HG02870 (cell line): ENCODE measurements at regions not wholly inside any gene's neighbourhood (a gene's known extent, or its start where the extent isn't known, plus 50 kb on each side); places are given as distances from the start of the nearest gene placed in this dataset.
A peak's percentile ranks its signal among the peaks of the same experiment; 100 is the strongest.
"Not testable (repeated sequence)": the region's sequence is repeated elsewhere in the genome, so short reads cannot be mapped to it uniquely, and the experiment has no call there.

Experiments used
- ATAC-seq: cut with Tn5 transposase; IDR thresholded peaks from one replicate; pipeline ENCODE4 v1.9.1; 2021; ENCODE audit warnings: mild to moderate bottlenecking, moderate library complexity; ENCODE audit not compliant: unreplicated experiment

DNA sequence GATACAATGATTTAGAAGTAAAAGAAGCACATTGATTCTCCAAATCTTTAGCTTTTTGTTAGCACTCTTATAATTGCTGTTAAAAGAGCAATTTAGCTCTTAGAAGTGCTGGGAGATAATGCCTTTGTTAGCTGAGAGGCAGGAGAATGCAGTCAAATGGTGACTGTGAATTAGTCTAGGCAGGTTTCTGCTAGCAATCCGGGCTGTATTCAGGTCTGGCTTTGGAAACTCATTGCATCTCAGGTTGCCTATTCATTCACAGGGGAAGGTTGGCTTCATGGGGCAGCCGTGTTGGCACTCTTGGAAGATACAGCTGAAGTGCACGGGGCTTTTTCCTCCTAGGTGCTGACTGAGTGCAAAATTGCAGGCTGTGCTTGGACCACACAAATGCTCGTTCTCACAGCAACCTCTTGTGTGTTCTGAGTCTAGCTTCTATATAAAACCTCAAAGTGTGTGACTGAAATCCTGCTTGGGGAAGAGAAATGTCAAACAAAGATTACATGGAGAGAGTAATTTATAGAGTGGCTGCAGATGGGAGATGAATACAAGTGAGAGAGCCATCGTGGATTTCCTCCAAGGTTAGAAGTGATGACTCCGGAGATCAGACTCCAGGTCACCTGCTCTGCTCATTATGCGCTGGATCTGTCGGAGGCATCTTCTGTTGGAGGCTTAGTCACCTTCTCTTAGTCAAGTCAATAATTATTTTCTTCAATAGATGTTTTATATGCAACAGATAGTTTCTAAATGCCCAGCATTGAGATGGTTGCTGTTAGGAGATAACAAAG is 167.8 kb downstream of the PMAIP1 start:
- ATAC-seq, result no peak

DNA sequence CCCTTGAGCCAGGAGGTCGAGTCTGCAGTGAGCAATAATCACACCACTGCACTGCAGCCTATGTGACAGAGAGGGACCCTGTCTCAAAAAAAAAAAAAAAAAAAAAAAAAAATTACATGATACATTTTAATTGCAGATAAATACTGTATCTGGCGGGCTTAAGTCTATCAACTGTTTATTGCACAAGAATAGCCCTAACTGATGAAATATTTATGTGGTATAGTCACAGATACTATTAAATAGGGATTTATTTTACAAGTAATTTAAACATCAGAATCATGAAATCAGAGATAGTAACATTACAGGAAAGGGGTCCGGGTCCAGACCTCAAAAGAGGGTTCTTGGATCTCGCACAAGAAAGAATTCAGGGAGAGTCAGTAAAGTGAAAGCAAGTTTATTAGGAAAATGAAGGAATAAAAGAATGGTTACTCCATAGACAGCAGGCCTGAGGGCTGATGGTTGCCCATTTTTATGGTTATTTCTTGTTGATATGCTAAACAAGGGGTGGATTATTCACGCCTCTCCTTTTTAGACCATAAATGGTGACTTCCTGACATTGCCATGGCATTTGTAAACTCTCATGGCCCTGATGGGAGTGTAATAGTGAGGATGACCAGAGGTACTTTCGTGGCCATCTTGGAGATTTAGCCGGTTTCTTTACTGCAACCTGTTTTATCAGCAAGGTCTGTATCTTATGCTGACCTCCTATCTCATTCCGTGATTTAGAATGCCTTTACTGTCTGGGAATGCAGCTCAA is 166.6 kb downstream of the PMAIP1 start:
- no peak for ATAC-seq

DNA sequence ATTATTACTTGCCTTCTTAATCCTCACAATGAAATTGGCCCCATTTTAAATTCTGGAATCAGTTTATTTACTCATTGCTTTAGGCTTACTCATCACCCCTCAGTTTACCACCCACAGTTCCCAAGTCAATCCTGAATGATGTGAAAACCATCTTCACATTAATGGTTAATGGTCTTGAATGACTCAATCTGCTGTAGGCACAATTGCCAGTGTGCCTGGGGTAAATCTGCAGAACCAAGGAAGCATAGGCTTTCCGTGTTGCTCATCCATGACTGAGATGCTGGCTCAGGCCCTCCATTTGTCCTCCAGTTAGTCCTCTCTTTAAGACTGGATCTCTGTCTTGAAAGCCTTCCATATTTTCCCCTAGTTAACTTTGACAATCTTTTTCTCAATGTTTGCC is 164.5 kb downstream of the PMAIP1 start:
- ATAC-seq, result no peak

DNA sequence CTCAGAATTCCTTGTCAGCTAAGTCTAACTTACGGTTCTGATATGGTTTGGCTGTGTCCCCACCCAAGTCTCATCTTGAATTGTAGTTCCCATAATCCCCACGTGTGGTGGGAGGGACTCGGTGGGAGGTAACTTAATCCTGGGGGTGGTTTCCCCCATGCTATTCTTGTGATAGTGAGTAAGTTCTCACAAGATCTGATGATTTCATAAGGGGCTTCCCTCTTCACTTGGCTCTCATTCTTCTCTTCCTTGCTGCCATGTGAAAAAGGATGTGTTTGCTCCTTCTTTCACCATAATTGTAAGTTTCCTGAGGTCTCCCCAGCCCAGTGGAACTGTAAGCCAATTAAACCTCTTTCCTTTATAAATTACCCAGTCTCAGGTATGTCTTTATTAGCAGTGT is 163.0 kb downstream of the PMAIP1 start:
- not testable (repeated sequence) for ATAC-seq

DNA sequence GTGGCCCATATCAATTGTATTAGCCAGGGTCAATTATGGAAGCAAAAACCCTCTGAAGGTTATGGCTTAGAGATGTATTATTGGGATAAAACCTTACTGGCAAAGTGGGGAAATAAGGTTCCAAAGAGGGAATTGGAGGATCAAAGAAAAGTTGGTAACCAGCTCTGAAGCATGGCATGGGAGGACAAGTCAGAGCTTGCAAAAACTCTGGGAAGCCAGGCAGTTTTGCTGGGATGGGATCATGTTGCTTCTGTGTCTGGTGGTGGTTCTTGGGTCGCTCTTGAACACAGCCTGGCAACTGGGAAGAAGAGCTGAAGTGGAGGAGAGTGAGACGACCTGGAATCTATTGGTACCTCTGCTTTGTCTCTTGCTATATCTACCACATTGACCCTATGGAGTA is 162.6 kb downstream of the PMAIP1 start:
- ATAC-seq, result no peak

DNA sequence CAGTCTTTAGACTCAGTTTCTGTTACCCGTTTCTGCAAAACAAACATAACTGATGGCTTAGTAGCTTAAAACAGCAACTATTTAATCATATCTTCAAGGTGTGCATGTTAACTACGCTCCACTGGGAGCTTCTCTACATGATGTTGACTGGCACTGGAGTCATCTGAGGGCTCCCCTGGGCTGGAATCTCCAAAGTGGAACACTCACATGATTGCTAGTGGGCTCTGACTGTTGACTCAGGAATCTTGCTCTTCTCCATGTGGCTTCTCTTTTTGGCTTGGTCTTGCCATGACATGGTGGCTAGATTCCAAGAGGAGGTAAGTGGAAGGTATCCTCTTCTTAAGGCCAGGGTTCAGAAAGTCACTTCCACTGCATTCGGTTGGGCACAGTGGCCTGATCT is 160.8 kb downstream of the PMAIP1 start:
- no peak for ATAC-seq

DNA sequence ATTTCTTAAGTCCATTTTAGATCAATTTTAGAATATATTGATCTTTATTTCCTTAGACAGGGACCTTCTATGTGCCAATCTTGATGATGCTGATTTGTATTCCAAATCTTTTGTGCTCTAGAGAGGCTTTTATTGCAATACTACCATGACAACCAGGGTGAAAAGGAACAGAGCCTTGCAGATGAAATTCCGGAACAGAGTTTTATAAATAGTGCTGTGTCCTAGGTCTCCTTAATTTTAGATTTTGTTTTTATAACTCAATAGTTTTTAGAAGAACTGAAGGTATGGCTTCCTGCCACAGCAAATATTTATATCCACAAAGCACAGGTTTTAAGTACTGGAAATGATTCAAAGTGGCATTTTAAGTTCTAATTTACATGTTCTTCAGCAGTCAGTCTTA is 160.2 kb downstream of the PMAIP1 start:
- no peak for ATAC-seq

DNA sequence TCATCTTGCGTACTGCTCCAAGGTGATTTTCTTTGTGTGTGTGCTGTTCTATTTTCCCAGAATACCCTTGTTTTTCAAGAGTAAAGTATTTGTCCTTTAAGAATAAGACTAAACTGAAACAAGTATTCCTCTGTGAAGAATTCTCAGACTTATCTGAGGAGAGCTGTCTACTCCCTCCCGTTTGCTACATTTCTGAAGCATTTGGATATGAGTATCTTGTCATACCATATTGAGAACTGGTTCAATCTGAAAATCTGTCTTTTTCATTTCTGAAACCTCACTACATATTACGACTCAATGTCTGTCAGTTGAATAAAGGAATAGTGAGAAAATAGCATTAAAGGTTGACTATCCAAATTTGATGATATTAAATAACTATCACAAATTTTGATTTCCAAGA is 159.4 kb downstream of the PMAIP1 start:
- ATAC-seq, result no peak

DNA sequence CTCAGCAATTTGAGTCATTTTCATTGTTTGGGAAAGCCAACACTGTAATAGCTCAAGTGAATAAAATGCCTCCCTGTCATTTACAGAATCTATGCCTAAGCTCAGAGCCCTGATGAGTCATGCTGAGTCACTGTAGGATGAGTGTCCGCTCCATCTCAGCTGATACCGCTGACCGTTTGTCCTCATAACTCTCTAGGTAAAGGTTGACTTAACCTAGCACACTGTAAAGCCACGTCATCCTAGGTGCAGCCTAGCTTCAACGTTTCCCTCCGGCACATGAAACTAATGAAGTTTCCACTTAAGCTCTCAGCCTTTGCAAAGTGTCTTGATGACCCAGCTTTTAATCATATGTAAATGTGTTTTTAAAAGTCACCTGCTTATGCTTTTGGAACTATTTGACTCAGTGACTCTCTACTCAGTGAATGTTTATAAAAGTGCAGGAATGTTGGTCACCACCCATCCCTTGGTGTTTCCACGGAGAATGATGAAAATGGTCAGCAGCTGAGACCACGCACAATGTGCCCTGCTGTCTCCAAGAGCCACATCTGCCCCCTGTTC is 154.0 kb downstream of the PMAIP1 start:
- peak; percentile 46 for ATAC-seq

DNA sequence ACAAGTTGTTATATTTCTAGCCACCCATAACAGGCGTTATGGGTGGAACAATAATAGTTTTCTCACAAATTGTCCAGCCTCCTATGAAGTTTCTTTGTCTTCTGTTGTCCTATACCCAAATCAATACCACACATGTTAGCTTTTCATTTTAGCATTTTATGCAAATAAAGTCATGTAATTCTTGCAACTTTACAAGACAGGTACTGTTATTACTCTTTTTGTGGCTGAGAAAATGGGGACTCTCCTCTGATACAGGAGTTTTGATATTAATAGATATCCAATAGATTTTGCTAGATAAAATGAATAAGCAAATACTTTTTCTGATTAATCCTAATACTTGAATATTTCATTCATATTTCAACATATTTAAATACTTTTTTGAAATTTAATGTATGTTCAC is 151.0 kb downstream of the PMAIP1 start:
- peak; percentile 39 for ATAC-seq

DNA sequence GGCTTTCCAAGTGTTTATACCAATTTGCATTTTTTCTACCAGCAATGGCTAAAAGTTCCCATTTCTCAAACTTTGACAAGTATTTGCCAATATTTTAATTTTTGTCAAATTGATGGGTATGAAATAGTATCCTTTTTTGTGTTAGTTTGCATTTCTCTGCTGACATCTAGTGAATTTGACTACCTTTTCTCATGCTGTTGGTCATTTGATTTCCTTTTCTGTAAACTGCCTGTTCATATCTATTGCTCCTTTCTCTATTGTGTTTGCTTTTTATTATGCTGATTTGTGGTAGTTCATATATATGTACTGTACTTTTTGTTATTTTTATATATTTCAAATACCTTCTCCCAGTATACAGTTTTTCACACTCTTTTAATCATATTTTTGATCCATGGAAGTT is 149.4 kb downstream of the PMAIP1 start:
- no peak for ATAC-seq

DNA sequence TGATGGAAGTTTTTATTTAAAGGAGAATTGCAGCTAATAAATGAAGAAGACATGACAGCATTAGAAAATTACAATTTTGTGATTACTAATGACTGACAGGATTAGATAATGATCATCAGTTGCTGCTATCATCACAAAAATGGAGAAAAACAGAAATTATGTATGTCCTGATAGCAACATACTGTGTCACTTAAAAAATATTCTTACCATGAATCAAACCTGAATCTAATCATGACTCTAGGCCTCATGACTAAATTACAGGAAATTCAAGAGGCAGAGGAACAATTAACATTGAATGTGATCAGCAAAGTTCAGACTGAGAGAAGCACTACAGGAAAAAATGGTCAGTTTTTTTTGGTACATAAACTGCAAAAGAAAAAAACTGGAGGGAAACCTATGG is 147.8 kb downstream of the PMAIP1 start:
- no peak for ATAC-seq

DNA sequence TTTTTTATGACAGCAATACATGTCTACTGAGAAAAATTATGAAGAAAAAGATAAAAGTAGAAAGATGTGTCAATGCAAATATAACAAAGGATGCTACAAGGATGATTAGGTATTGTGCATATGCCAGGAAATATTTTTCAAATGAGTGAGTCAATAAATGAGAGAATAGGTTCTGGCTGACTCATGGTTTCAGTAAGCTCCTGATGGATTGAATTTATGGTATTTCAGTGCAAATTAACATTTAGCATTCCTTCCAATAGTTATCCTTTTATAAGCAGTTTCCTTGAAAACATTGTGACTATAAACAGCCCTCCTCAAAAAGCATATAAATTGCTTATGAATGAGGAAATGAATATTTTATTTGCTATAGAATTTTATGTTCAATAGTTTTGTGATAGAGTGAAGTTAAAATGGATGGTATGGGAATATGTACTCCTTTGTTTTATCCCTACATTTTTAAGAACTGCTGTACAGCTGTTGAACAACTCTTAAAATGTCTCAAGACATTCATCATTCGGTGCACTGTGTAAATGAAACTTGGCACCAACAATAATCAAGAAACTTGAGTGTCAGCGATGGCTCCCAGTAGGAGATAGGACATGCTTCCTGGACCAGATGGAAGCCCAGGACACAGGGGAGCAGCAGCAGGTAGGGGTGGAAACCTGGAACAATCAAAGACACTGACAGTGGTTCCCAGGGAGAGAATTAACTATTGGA is 144.7 kb downstream of the PMAIP1 start:
- no peak for ATAC-seq

DNA sequence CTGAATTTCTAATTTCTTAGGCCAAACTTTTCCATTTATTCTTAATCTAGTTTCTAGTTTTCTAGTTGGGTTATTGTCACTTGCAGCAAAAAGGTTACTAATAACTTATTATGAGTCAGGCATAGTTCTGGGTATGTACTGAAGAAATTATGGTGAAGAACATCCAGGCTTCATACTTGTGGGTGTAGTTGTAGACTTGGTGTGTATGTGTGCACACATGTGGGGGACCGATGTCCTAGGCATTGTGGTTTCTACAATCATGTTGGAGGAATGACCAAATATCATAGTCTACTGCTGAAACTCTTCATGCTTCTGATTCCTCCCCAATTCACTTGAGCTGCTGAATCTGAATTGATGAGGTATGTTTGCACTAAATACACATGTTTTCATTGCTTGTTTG is 141.2 kb downstream of the PMAIP1 start:
- no peak for ATAC-seq

DNA sequence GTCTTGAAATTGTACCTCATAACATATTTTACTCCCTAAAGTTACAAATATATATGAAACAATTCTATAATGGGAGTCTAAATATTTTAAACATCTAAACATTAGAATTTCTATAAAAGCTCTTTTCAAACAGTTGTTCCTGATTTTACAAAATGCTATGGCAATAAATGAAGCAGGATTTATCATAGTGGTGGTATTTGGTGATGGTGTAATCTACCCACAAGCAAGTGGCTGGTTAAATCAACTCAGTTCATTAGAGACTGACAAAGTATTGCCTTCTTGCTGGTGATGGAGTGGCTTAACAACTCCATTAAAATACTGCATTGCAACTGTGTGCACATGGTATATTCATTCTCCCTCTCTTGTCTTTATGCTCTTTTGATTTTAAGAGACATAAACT is 138.9 kb downstream of the PMAIP1 start:
- ATAC-seq, result no peak

DNA sequence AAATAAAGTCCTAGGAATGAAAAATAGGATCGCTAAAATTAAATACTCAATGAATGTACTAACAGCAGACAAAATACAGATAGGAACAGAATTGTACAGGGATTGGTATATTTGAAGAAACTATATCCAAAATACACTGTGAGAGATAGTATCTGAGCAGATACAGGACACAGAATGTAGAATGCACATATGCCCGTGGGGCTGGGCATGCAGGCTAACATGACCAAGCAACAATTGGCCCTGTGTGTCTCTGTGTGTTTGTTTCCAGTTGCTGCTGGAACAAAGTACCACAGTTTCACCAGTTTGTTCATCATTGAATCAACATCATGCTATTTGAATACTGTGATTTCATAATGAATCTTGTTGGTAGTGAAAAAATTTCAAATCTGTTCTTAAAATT is 127.6 kb downstream of the PMAIP1 start:
- no peak for ATAC-seq

DNA sequence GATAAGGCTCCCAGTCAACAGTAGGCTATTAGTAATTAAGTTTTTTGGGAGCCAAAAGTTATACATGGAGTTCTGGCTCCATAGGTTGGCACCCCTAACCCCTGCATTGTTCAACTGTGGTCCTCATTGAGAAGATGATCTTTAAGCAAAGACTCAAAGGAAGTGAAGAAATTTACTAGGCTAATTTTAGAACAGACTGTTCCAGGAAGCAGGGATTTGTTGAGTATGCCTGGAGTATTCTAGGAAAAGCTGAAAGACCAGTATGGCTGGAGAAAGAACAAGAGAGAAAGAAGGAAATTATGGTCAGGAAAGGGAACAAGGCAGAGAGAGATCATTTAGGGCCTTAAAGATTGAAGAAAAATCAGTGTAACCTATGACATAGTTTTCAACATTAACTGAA is 125.1 kb downstream of the PMAIP1 start:
- ATAC-seq, result no peak

DNA sequence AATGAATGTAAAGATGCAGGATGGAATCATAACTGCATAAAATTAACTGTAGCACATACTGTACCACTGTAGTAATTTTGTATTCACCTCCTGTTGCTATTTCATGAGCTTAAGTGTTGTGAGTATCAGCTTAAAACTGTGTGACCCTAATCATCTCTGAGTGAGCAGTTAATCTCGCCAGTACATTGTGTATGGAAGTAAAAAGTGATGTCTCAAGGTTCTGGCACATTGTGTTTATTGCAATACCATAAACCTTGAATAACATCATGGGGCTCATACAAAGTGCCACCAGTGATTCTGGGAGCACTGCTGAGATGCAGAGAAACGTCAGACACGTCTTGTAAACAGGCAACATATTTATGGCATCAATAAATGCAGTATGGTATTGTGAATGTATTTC is 124.5 kb downstream of the PMAIP1 start:
- no peak for ATAC-seq

DNA sequence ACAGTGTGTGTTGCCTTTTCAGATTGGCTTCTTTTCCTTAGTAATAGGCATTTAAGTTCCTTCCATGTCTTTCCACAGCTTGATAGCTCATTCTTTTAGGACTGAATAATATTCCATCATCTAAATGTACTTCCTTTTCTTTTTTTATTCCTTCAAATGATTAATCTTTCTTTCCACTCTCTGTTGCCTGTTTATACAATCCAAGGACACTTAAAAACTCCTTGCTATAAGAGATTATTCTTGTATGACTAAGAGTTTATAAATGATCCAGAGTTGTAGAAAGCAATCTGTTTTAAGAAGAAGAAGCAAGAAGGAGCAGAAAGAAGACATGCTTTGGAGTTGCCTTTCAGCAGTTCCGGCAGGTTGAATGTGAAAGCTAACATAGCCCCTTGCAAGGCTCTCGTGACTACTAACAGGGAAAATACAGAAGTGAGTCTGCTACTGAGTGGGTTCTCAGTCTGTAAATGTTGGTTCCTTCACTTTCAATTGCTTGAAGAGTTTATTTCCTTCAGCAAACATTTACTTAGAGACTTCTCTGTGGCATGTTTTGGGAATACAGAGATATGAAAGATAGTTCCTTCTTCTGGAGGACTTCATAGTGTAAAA is 123.0 kb downstream of the PMAIP1 start:
- no peak for ATAC-seq

DNA sequence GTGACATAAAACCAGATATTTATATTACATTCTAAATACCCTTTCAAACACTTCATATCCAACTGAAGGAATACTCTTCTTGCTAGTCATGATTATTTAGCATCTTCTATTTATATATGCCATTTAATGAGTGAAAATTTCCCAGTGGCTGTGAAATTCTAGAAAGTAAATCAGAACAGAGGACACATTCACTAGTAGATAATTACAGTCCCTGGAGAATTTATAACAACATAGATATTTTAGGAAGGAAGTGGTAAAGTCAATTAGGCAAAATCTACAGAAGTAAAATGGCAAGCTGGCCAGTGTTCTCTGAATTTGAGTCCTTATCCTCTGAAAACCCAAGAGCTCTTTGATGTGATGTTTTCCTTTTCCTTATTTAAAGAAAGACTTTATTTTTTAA is 121.8 kb downstream of the PMAIP1 start:
- ATAC-seq, result no peak
